Activated T-cell treated with anti-CD3 and anti-CD28 coated beads for 1 hour (primary cell): ENCODE measurements at regions not wholly inside any gene's neighbourhood (a gene's known extent, or its start where the extent isn't known, plus 50 kb on each side); places are given as distances from the start of the nearest gene placed in this dataset.
"Not testable (repeated sequence)": the region's sequence is repeated elsewhere in the genome, so short reads cannot be mapped to it uniquely, and the experiment has no call there.

Experiments
- DNase-seq: peaks from one replicate; pipeline ENCODE4 v3.0.0-alpha.2; 2020; ENCODE audit warnings: low read depth

GRCh38 chr5:7306556-7306955, 89.4 kb upstream of the ADCY2 start:
- not testable (repeated sequence) for DNase-seq

- DNase-seq: not testable (repeated sequence)
Observed at GRCh38 chr5:7307709-7308108, 88.2 kb upstream of the ADCY2 start.

- not testable (repeated sequence) for DNase-seq
Observed at GRCh38 chr5:7309715-7310114, 86.2 kb upstream of the ADCY2 start.

GRCh38 chr5:7310656-7311055, 85.3 kb upstream of the ADCY2 start:
- not testable (repeated sequence) for DNase-seq

- DNase-seq: no peak
Observed at GRCh38 chr5:7315118-7315517, 80.8 kb upstream of the ADCY2 start.

- DNase-seq: no peak
Observed at GRCh38 chr5:7317751-7318150, 78.2 kb upstream of the ADCY2 start.

- DNase-seq: no peak
Observed at GRCh38 chr5:7320701-7321301, 75.1 kb upstream of the ADCY2 start.

- no peak for DNase-seq
Observed at GRCh38 chr5:7321724-7322123, 74.2 kb upstream of the ADCY2 start.

GRCh38 chr5:7324919-7325318, 71.0 kb upstream of the ADCY2 start:
- DNase-seq: no peak

- DNase-seq: no peak
Observed at GRCh38 chr5:7325975-7326913, 69.7 kb upstream of the ADCY2 start.

GRCh38 chr5:7329141-7329540, 66.8 kb upstream of the ADCY2 start:
- no peak for DNase-seq

- no peak for DNase-seq
Observed at GRCh38 chr5:7329712-7330111, 66.2 kb upstream of the ADCY2 start.

GRCh38 chr5:7330256-7330655, 65.7 kb upstream of the ADCY2 start:
- DNase-seq: no peak

GRCh38 chr5:7331131-7331530, 64.8 kb upstream of the ADCY2 start:
- DNase-seq: no peak
